Gastroesophageal sphincter (tissue), 3 donors: ENCODE measurements at regions not wholly inside any gene's neighbourhood (a gene's known extent, or its start where the extent isn't known, plus 50 kb on each side); places are given as distances from the start of the nearest gene placed in this dataset.

ENCODE experiments used
- CTCF ChIP-seq, 4 experiments: fragments of 200-600 bp in 2 of 4; fragments of 450-650 bp in 2 of 4; sonication (generic) in 1 of 4; IDR thresholded peaks; one replicate each; pipeline ENCODE4 v1.5.1; 2017 to 2019; ENCODE audit warnings: antibody characterized with exemption in 4 of 4, mild to moderate bottlenecking in 2 of 4, moderate library complexity in 2 of 4
- POLR2A ChIP-seq, 2 donors: fragments of 450-650 bp; IDR thresholded peaks; one replicate each; pipeline ENCODE4 v1.6.1; 2017; ENCODE audit warnings: antibody characterized with exemption in 2 of 2, mild to moderate bottlenecking in 2 of 2, moderate library complexity in 1 of 2
- POLR2AphosphoS5 ChIP-seq: sonication (generic); formaldehyde crosslinking; IDR thresholded peaks from one replicate; pipeline ENCODE4 v1.6.1; 2017; ENCODE audit warnings: antibody characterized with exemption

- TF ChIP-seq POLR2A (IDR thresholded peaks at IDR 0.05) = no peak
- TF ChIP-seq CTCF (IDR thresholded peaks at IDR 0.05) = no peak
- no peak for TF ChIP-seq POLR2AphosphoS5
Measured at GRCh38 chr2:83578405-83578804, 880.7 kb downstream of the SUCLG1 start.
